BLaER1 treated with 17β-estradiol and CSF1 and Interleukin-3, amounts not matched to agents 10 nM and 100 nM (cell line): ENCODE measurements at regions not wholly inside any gene's neighbourhood (a gene's known extent, or its start where the extent isn't known, plus 50 kb on each side); places are given as distances from the start of the nearest gene placed in this dataset.
"Not testable (repeated sequence)": the region's sequence is repeated elsewhere in the genome, so short reads cannot be mapped to it uniquely, and the experiment has no call there.

Experiments used
- H3K27ac ChIP-seq, 11 experiments: shearing (Covaris generic); formaldehyde crosslinking; 2 replicates each; pipeline ENCODE4 v1.8.1; 2022
- H3K27me3 ChIP-seq, 11 experiments: shearing (Covaris generic); formaldehyde crosslinking; 2 replicates each; pipeline ENCODE4 v1.8.1; 2022
- H3K36me3 ChIP-seq, 11 experiments: shearing (Covaris generic); formaldehyde crosslinking; 2 replicates each; pipeline ENCODE4 v1.8.1; 2022
- H3K4me1 ChIP-seq, 10 experiments: shearing (Covaris generic); formaldehyde crosslinking; 2 replicates each; pipeline ENCODE4 v1.8.1; 2022
- H3K4me2 ChIP-seq, 11 experiments: shearing (Covaris generic); formaldehyde crosslinking; 2 replicates each; pipeline ENCODE4 v1.8.1; 2022
- H3K4me3 ChIP-seq, 10 experiments: shearing (Covaris generic); formaldehyde crosslinking; 2 replicates each; pipeline ENCODE4 v1.8.1; 2022
- H3K9ac ChIP-seq, 11 experiments: shearing (Covaris generic); formaldehyde crosslinking; 2 replicates each; pipeline ENCODE4 v1.8.1; 2022
- H3K9me3 ChIP-seq, 11 experiments: shearing (Covaris generic); formaldehyde crosslinking; replicated peaks in 1 of 11; 2 replicates each; pipeline ENCODE4 v1.8.1; 2022
- H4K20me1 ChIP-seq, 11 experiments: shearing (Covaris generic); formaldehyde crosslinking; 2 replicates each; pipeline ENCODE4 v1.8.1; 2022
- Cebpa-rat ChIP-seq, 11 experiments: shearing (Covaris generic); IDR thresholded peaks; 2 replicates each; pipeline ENCODE4 v1.8.1; 2022

DNA sequence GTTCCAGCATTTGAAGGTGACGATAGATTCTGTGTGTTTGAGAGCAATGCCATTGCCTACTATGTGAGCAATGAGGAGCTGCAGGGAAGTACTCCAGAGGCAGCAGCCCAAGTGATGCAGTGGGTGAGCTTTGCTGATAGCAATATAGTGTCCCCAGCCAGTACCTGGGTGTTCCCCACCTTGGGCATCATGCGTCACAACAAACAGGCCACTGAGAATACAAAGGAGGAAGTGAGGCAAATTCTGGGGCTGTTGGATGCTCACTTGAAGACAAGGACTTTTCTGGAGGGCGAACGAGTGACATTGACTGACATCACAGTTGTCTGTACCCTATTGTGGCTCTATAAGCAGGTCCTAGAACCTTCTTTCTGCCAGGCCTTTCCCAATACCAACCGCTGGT is 142.0 kb downstream of the PLS3 start:
- Histone ChIP-seq H4K20me1 (no peaks in the 10 kb centered on the region; a peak in 1 of 22 replicates), H3K4me2 (no peak overlapping the region), H3K9me3 (no peaks in the 10 kb centered on the region), H3K4me3 (no peak overlapping the region), H3K4me1 (no peaks in the 10 kb centered on the region), H3K9ac (no peak overlapping the region), H3K36me3 (no peaks in the 10 kb centered on the region), H3K27ac (no peak overlapping the region), H3K27me3 (peaks cover 20 to 50% (median 36%) of the 10 kb centered on the region in 11 experiments)
- TF ChIP-seq Cebpa-rat (IDR thresholded peaks at IDR 0.05): no peak

DNA sequence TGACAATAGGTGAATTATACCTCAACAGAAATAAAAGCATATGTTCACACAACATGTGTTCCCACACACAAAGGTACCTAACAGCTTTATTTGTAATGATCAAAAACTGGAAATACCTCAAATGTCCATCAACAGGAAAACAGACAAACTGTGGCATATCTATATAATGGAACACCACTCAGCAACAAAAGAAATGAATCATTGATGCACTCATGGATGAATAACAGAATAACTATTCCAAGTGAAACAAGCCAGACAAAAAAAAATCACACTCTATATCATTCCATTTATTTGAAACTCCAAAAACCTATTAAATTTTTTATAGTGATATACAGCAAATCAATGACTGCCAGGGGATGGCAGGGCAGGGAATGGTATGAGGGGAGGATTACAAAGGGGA is 148.1 kb downstream of the PLS3 start:
- Histone ChIP-seq H3K9me3 (no peaks in the 10 kb centered on the region), H3K9ac (no peak overlapping the region), H3K36me3 (no peaks in the 10 kb centered on the region), H4K20me1 (no peaks in the 10 kb centered on the region), H3K27me3 (peaks cover 18 to 67% (median 48%) of the 10 kb centered on the region in 11 experiments), H3K4me2 (no peak overlapping the region), H3K4me1 (no peaks in the 10 kb centered on the region), H3K4me3 (no peak overlapping the region), H3K27ac (no peak overlapping the region)
- no peak for TF ChIP-seq Cebpa-rat (IDR thresholded peaks at IDR 0.05)

DNA sequence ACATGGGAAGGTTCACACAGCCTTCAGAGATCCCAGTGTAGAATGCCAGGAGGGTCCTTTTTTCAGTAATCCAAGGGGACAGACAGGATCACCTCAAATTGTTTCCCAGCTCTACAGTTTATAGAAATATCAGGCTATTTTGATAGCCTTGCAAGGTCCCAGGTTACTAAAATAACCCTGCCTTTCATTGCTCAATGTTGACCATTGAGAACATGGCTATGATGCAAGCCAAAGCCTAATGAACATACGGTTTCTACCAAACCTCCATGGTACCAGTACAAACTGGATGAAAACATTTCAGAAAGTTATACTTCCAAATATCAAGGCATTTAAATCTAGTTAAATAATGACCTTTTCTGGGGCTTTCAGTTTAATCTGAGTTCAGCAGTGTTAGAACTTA is 151.5 kb downstream of the PLS3 start:
- TF ChIP-seq Cebpa-rat (IDR thresholded peaks at IDR 0.05): no peak
- Histone ChIP-seq H3K9me3 (no peaks in the 10 kb centered on the region), H3K27me3 (peaks cover 7 to 64% (median 43%) of the 10 kb centered on the region in 11 experiments; a peak in 21 of 22 replicates), H3K36me3 (no peaks in the 10 kb centered on the region), H3K4me1 (no peaks in the 10 kb centered on the region), H3K4me3 (no peak overlapping the region), H4K20me1 (no peaks in the 10 kb centered on the region), H3K9ac (no peak overlapping the region), H3K27ac (no peak overlapping the region), H3K4me2 (no peak overlapping the region)

DNA sequence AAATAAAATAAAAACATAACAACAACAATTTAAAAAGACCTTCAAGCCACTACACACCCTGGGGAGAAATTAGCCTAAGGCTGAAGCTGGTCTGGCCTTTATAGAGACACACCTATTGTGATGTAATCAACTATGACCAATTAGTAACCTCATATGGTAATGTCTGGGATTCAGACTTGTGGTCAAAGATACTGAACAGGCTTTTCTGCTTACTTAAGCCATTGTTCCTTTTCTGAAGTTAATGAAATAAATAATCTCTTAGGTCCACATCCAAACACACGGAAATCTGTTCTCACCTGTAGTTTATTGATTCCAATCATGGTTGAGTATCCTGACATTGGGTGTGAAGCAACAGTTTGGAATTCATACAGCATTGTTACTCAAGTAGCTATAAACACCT is 152.5 kb downstream of the PLS3 start:
- no peak for TF ChIP-seq Cebpa-rat (IDR thresholded peaks at IDR 0.05)
- Histone ChIP-seq H3K4me3 (no peak overlapping the region), H3K4me1 (no peaks in the 10 kb centered on the region), H3K27me3 (peaks cover 10 to 67% (median 45%) of the 10 kb centered on the region in 11 experiments; a peak in 21 of 22 replicates), H3K9me3 (no peaks in the 10 kb centered on the region), H3K27ac (no peak overlapping the region), H3K4me2 (no peak overlapping the region), H3K9ac (no peak overlapping the region), H3K36me3 (no peaks in the 10 kb centered on the region), H4K20me1 (no peaks in the 10 kb centered on the region)

DNA sequence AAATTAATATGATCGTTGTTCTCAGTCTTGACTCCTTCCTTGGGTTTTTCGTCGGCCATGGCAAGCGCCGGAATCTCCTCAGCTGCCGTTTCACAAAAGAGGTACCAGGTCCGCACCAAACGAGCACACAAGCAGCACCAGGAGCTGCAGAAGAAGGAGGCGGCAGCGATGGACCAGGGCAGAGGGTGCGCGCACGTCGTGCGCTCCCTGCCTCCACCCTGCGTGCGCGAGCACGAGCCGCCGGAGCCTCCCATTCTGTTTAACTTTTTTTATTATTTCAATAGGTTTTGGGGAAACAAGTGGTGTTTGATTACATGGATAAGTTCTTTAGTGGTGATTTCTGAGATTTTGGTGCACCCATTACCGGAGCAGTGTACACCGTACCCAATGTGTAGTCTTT is 158.2 kb downstream of the PLS3 start:
- Histone ChIP-seq H3K27me3 (peaks cover 5 to 42% (median 26%) of the 10 kb centered on the region in 11 experiments; a peak in 16 of 22 replicates), H3K36me3 (no peaks in the 10 kb centered on the region), H3K9ac (no peak overlapping the region), H3K27ac (no peak overlapping the region), H3K4me1 (no peaks in the 10 kb centered on the region), H3K9me3 (no peaks in the 10 kb centered on the region), H3K4me3 (no peak overlapping the region), H4K20me1 (no peaks in the 10 kb centered on the region), H3K4me2 (no peak overlapping the region)
- TF ChIP-seq Cebpa-rat (IDR thresholded peaks at IDR 0.05): no peak

DNA sequence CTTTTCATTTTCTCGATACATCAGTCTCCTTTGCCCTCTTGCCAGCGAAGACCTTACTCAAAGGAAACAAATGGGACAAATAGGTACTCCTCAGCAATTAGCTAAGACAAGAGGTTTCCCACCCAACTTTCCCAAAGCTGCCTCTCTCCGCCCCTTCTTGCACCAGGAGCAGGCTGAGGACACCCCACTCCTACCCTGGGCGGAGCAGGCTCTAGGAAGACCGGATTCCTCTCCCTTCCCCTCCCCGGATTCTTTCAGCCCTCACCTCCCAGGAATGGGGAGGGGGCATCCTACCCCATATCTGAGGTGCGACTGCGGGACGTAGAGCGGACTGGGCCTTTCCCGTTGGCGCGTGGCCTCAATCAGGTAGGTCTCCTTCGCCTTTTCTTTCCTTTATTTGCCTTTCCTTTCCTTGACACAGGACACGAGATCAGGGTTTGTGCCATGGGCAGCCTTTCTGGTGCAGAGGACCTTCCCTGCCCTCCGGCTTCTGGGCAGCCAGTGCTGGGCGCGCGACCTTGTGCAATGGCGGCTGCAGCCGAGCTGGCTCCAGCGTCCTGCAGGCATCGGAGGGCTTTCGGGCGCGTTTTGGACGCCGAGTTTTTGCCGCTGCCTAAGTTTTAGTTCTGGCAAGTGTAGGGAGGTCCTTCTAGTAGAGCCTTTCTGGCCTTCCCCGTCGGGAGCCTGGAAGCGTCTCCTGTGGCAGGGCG is 161.9 kb downstream of the PLS3 start:
- not testable (repeated sequence) for H3K4me2 ChIP-seq, H3K9me3 ChIP-seq, H4K20me1 ChIP-seq, H3K27ac ChIP-seq, H3K9ac ChIP-seq, H3K36me3 ChIP-seq, H3K4me1 ChIP-seq, H3K4me3 ChIP-seq
- H3K27me3 ChIP-seq: peaks cover 0 to 22% (median 9%) of the 10 kb centered on the region in 11 experiments; a peak in 14 of 22 replicates

DNA sequence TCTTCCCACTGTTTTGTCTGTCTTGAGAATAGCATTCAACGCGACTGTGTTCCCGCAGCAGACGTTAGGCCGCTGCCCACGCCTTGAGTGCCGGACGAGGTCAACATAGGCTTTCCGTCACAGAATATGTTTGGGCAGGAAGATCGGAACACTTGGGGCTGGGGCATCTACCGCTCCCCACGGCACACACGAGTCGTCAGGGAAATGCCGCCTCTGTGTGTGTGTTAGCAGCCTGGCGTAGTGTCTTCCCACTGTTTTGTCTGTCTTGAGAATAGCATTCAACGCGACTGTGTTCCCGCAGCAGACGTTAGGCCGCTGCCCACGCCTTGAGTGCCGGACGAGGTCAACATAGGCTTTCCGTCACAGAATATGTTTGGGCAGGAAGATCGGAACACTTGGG is 164.4 kb downstream of the PLS3 start:
- not testable (repeated sequence) for H3K4me2 ChIP-seq, H3K36me3 ChIP-seq, H3K9me3 ChIP-seq, H4K20me1 ChIP-seq, H3K4me3 ChIP-seq, H3K4me1 ChIP-seq, H3K27me3 ChIP-seq, H3K27ac ChIP-seq, H3K9ac ChIP-seq

DNA sequence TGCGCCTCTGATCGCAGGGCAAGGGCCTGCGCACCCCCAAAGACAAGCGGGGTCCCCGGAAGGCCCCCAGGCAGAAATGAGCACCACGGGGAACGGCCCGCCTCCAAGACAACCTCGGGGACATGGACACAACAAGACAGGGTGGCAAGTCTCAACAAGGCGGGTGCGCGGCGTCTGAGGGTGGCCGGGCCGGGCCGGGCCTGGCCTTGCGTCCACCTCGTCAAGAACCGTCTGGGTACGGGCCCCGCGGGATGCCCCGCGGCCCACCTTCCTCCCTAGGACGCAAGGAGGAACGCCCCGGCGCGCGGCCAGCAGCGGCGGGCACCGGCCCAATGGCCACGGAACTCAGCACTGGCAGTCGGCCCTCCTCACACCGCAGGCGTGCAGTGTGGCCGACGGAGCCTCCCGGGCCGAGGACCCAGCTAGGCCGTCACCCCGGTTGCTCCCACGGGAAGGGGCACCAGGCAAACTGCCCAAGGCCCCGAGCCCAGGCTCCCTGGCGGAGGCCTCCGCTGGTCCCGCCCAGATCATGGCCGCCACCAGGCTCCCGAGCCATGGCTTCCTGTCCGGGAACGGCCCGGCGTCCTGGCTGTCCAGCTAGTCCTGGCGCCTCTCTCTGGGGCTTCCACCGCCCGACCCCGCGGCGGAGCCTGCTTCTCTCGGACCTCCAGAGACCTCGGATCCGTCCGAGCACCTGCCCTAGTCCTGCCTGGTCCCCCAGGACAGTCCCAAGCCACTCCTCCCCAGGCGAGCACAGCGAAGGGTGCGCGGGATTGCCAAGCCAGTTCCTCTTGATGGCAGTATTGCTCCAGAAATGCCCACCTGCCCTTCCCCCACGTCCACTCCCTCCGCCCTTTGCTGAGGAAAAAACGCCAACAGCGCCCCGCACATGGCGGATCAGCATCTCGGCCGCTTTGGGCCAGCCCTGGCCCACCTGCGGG is 167.1 kb downstream of the PLS3 start:
- not testable (repeated sequence) for H3K4me2 ChIP-seq, H3K27ac ChIP-seq, H3K9ac ChIP-seq, H3K36me3 ChIP-seq, H3K4me1 ChIP-seq, H3K9me3 ChIP-seq, H4K20me1 ChIP-seq, H3K27me3 ChIP-seq, H3K4me3 ChIP-seq

DNA sequence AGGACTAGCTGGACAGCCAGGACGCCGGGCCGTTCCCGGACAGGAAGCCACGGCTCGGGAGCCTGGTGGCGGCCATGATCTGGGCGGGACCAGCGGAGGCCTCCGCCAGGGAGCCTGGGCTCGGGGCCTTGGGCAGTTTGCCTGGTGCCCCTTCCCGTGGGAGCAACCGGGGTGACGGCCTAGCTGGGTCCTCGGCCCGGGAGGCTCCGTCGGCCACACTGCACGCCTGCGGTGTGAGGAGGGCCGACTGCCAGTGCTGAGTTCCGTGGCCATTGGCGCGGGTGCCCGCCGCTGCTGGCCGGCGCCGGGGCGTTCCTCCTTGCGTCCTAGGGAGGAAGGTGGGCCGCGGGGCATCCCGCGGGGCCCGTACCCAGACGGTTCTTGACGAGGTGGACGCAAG is 171.6 kb downstream of the PLS3 start:
- H3K4me1 ChIP-seq, H4K20me1 ChIP-seq, H3K4me3 ChIP-seq, H3K9ac ChIP-seq, H3K9me3 ChIP-seq, H3K27me3 ChIP-seq, H3K4me2 ChIP-seq, H3K36me3 ChIP-seq, H3K27ac ChIP-seq: not testable (repeated sequence)

DNA sequence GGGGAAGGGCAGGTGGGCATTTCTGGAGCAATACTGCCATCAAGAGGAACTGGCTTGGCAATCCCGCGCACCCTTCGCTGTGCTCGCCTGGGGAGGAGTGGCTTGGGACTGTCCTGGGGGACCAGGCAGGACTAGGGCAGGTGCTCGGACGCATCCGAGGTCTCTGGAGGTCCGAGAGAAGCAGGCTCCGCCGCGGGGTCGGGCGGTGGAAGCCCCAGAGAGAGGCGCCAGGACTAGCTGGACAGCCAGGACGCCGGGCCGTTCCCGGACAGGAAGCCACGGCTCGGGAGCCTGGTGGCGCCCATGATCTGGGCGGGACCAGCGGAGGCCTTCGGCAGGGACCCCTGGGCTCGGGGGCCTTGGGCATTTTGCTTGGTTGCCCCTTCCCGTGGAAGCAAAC is 174.3 kb downstream of the PLS3 start:
- not testable (repeated sequence) for H4K20me1 ChIP-seq, H3K27me3 ChIP-seq, H3K4me2 ChIP-seq, H3K4me1 ChIP-seq, H3K9me3 ChIP-seq, H3K9ac ChIP-seq, H3K27ac ChIP-seq, H3K4me3 ChIP-seq, H3K36me3 ChIP-seq
